GM19438 (cell line): ENCODE measurements at regions not wholly inside any gene's neighbourhood (a gene's known extent, or its start where the extent isn't known, plus 50 kb on each side); places are given as distances from the start of the nearest gene placed in this dataset.

Experiments used
- ATAC-seq: cut with Tn5 transposase; IDR thresholded peaks from one replicate; pipeline ENCODE4 v1.9.1; 2021; ENCODE audit warnings: low read depth; ENCODE audit not compliant: unreplicated experiment

DNA sequence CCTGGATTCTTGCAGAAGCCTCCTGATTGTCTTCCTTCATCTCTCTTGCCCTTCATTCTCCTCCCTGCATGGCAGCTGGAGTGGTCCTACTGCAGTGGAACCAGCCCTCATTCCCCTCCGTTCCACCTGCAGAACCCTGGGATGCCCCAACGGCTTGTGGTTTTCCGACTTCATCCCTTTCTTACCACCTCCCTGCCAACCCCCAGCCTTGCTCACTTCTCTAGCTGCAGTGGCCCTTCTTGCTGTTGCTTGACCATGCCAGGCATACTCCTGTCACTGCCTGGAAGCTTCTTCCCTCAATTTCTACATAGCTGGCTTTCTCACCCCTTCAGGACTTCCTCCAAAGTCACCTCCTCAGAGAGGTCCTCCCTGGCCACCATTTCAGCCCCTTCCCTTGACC lies 123.3 kb downstream of the BEGAIN start:
- no peak for ATAC-seq

DNA sequence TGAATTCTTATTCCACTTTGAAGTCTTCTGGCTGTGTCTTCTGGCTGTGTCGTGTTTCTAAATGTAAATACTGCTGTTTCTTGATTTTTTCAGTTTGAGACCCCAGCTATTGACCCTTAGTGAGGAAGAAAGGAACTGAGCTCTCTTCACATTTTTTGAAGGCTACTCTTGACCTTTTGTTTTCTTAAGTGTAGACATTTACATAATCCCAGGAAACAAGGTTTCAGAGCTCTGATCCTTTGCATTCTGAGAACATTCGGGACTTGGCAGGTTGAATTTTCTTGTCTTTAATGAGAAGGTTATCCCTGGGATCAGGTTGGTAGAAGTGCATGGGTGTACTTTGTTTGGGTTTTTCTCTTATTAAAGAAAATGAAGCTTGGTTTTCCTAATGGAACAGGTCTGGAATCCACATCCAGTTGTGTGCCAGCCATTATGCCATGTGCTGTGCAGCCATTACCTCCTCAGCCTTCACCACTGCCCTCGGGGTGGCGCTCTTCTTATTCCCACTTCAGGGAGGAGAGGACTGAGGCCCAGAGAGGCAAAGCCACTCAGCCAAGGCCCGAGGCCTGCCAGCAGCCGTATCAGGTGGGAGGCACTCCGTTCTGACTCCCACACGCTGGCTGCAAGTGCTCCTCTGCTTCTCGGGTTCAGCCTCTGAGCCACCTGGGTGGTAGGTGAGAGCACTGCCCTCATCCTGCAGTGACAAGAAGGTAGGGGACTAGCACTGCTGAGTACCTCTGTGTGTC lies 120.9 kb downstream of the BEGAIN start:
- ATAC-seq = no peak

DNA sequence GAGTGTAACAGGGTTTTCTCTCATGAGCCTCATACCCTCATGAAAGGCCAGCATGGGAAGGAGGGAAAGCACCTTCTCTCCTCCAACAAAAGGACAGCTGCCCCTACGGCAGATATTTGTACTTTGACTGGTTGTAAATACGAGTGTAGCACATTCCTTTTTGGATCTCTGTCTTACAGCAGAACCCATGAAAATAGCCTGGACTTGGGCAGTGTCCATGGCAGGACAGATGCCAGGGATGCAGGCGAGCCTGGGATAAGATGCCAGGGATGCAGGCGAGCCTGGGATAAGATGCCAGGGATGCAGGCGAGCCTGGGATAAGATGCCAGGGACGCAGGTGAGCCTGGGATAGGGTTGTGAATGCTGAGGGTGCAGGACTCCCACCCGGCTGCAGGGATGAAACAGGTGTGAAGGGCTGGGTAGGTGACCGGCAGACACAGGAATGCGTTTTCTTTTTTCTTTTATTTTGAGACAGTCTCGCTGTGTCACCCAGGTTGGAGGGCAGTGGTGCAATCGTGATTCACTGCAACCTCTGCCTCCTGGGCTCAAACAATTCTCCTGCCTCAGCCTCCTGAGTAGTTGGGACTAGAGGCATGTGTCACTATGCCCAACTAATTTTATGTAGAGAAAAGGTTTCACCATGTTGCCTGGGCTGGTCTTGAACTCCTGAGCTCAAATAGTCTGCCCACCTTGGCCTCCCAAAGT lies 120.0 kb downstream of the BEGAIN start:
- no peak for ATAC-seq

DNA sequence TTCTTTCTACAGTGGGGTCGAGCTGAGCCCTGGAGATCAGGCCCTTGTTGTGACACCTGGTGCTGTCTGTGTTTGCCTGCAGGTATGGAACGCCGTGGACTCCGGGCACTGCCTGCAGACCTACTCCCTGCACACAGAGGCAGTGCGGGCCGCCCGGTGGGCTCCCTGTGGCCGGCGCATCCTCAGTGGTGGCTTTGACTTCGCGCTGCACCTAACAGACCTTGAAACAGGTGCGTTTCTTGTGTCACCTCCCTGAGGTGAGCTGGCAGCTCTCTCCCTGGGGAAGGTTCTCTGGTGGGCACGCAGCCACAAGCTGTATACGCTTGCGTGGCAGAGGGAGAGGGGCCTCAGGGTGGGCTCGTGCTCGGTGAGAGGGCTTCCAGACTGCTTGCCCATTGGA lies 119.3 kb downstream of the BEGAIN start:
- no peak for ATAC-seq

DNA sequence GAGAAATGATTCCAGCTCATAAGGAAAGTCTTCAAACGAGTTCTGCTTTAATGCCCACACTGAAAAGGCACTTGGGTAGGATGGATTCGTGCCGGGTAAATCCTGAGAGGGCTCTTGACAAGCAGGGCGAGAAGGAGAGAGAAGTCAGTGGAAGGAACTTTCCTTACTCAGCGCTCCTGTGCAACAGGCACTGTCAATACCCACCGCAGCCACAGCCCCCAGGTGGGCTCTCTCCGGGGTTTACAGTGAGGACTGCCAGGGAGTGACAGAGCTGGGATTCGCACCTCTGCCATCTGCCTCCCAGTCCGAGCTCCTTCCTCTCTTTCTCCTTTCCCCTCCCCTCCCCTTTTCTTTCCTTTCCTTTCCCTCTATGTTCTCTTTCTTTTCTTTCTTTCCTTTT lies 118.7 kb downstream of the BEGAIN start:
- ATAC-seq = no peak

DNA sequence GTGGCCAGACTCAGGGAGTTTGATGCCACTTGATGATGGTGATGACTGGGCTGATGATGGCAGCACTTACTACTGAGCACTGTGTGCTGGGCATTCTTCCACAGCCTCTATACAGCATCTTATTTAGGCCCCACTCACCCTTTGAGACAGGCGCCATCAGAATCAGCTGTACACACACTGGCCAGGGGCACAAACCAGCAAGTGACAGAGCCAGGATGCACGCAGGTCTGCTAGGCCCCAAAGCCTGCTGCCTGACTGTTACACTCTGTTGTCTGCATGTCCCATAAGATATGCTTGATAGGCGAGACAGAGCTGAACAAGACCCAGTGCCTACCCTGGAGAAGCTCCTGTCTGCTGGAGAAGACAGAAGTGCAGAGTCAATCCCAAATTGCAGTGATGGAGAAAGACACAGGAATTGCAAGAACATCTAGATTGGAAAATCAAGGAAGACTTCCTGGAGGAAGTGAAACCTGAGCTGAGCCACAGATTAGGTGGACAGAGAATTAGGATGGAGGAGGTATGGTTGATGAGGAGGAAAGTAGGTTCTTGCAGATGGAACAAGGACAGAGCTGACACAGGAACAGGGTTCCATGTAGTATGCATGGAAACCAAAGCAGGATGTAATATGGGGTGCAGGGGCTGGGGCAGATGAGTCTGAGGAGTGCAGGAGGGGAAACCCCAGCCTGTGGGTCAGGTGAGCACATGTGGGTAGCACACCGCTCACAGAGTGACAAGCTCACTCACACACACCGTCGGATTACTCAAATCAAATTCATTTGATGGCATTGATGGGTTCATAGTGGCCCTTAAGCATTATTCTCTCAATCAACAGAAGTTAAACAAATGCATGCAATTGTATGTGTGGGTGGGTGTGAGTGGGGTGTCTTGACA lies 117.3 kb downstream of the BEGAIN start:
- no peak for ATAC-seq

DNA sequence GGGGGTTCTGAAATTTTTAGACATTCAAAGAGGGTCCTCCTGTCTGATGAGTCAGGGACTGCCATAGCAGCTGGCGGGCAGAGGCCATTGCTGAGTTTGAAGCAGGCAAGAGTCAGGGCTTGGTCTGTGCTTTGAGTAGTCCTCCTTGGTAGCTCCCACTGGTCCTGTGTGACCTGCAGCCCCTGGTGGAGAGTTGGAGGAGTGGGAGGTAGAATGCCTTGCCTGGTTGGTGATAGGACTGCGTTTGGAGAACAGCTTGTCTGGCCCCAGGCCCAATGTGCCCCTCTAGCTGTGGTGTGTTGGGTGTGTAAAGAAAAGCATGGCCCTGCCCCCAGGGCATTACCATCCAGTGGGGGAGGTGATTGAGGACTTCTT lies 116.7 kb downstream of the BEGAIN start:
- ATAC-seq = no peak

DNA sequence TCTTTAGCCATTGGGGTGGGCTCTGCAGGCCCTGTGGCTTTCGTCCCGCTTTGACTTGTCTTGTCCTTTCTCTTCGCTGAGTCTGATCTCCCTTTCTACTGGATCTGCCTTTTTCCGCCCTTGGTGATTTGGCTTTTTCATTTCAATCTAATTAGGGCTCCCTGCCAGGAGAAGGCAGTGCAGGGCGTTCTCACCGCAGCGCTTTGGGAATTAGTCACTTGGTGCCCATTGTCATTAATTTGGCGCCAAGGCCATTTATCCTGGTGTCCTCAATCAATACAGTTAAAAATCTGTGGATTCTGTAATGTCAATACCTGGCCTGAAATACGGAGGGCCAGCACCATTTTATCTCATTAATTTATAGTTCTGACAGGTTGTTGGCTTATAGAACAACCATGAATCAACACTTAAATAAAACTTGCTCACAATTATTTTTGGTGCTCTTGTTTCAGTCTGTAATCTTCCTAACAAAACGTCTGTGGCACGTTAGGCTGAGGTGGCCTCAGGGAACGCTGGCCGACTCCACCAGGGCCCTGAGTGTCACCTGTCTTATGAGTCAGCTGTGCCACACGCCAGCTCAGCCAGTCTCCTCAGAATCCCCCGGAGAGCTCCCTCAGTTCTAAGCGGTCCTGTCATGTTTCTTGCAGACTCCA lies 115.7 kb downstream of the BEGAIN start:
- ATAC-seq = no peak

DNA sequence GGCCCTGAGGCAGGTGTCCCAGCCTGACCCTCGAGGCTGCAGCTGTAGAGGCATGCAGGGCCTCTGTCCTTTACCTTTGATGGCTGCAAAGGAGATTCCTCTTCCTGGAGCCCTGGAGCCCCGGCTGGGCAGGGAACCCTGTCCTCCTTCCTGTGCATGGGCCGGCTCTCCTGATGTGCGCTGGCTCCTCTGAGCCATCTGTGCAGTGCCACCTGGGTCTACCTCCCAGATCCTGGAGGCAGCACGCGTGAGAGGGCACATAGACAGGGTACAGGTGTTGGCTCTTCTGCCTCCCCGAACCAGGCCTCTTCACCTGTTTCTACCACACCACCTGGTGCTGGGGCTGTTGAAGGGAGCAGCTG lies 115.1 kb downstream of the BEGAIN start:
- ATAC-seq = no peak

DNA sequence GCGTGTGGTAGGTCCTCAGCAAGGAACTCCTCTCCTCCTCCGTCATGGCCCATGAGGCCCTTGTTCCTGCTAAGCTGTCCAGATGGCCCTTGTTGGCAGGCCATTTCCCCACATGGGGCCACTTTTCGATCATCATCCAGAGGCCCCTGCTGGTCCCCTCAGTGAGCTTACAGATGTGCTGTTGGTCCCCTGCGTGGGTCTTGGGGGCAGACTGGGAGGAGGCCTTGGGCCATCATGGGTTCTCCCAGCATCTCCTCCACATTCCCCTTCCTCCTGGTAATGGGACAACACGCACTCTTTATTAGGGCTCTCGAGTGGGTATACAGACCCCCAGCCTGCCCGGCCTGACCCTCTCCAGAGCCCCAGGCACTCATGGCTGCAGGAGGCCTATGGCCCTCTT lies 114.7 kb downstream of the BEGAIN start:
- ATAC-seq = no peak

DNA sequence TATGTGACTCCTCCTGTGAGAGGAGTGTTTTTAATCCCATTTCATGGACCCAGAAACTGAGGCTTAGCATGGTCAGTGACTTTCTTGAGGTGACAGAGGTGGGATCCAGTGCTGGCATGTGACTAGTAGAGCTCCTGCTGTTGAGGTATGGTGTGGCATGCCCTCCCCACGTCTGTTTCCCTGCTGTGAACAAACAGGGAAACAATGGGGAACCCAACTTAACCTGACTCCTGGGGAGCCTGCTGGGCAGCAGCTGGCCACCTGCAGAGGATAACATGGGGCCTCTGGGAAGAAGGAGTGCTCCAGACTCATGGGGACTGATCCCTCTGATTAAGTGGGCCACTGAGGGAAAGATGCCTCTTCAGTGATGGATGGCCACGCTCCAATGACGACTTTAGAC lies 114.0 kb downstream of the BEGAIN start:
- no peak for ATAC-seq

DNA sequence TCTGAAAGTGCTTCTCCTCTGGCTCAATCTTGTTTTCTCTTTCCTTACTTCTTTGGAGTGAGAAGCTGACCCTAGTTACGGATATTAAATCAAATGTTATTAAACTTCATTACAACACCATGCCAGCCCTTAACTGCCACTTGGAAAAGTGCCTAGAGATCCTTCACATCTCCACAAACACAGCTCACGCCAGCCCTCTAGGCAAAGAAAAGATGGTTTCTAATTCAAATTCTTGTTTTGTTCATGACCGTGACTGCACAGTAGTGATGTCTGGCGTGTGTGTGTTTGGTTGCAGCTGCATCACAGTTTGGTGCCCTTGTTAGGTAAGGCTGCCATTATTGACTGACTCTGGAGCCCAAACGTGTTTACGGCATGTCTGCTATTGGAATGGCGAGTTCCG lies 113.0 kb downstream of the BEGAIN start:
- no peak for ATAC-seq

DNA sequence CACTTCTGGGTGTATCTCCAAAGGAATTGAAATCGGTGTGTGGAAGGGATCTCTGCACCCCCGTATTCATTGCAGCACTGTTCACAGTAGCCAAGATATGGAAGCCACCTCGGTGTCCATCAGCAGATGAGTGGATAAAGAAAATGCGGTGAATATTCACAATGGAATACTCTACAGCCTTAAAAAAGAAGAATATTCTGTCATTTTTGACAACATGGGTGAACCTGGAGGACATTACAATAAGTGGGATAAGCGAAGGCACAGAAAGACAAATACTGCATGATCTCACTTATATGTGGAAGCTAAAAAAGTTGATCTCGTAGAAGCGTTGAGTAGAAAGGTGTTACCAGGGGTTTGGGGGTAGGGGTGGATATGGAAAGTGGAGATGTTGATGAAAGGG lies 111.9 kb downstream of the BEGAIN start:
- no peak for ATAC-seq

DNA sequence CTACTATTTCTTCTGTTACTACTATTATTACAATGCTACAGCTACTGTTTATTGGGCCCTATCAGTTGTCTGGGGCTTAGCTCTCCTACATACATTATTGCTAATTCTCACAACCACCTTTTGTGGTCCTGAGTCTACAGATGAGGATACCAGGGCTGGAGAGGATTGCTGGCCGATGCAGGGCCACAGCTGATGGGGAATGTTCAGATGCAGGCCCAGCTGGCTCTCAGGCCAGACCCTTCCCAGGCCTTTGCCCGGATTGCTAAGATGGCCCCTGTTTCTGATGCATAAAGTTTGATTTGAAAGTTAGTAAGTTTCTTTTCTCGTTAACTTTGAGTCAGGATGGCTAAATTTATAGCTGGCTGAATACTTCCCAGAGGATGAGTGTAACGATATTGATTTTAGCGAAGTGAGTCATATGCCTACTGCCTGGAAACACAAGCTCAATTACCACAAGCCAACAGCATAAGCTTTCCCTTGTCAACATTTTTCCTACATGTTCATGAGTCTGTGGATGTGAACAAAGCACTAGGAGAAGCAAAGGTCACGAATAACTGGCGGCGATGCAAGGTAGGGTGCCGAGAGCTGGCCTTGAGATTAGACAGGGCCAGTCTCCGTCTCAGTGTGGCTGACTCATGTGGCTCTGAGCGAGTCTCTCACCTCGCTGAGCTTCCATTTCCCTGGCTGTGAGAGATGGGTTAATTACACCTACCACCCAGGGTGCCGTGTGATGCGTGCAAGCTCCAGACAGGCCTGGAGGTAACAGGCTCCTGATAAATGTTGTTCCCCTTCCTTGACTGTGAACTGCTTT lies 111.0 kb downstream of the BEGAIN start:
- no peak for ATAC-seq

DNA sequence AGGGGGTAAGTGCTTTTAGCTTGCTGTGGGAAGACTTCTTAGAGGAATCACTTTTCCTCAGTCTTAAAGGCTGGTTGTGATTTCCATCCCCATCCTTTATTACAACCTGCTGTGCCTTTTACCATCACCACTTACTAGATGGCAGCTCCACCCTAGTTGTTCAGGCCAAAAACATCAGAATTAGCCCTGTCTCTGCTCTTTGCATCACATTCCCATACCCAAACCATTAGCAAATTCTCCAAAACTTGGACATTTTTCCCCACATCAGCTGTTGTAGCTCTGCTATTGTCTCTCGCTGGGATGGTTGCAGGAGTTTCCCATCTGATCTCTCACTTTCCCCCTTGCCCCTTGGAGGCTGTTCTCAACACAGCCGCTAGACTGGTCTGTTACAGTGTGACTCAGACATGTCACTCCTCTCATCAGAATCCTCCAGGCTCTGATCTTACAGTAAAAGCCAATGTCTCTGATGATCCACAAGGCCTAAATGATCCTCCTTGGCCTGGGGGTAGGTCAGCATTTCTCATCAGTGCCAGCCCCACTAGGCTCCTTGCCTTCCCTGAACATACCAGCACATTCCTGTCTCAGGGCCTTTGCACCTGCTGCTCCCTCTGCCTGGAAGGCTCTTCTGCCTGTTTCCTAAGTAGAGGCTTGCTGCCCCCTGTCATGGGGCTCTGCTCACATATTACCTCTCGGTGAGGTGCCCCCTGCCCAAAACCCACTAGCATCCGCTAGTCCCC lies 102.5 kb downstream of the BEGAIN start:
- no peak for ATAC-seq

DNA sequence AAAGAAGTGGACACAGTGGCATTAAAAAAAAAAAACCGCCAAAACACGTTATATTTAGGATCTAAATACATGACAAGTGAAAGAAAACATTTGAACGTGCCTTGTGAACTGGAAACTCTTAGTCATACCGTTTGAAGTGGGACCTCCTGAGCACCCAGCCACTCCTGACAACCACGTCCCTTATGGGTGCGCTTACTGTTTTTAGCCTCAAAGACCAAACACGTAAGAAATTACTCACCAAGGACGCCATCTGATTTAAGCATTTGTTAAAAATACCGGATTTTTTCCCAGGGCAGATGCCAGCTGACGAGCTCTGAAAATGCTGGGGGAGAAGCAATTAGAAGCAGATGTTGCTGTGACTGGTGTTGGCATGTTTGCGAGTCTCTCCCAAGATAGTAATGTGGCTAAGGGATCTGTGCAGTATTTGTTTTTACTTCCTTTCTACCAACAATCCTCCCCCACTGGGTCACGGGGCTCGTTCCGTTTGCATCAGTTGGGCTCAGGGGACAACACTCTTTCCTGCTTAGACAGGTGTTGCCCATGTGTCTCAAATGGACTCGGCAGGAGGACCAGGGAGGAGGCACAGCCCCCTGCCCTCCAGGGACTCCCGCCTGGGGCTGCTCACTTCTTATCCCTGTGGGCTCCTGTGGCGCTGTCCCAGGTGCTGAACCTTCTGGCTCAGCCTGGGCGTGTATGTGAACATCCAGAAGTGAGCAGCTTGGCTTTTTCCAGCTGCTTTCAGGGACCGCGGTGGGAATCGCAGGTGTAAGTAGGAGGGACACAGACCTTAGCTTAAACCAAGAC lies 101.0 kb downstream of the BEGAIN start:
- peak; percentile 59 for ATAC-seq
